ENCODE measurements at regions not wholly inside any gene's neighbourhood (a gene's known extent, or its start where the extent isn't known, plus 50 kb on each side); places are given as distances from the start of the nearest gene placed in this dataset.
"Not testable (repeated sequence)": the region's sequence is repeated elsewhere in the genome, so short reads cannot be mapped to it uniquely, and the experiment has no call there.

- WGBS (ENCODE audit: insufficient coverage), result 80% methylated on average over 3 of the region's 3 CpGs
- Histone ChIP-seq H3K4me3 (ENCODE audit: low read depth, low read length) (no peak overlapping the region), H3K4me1 (ENCODE audit: control insufficient read depth, insufficient read depth, low read length) (no peaks in the 10 kb centered on the region), H3K27me3 (ENCODE audit: control insufficient read depth, insufficient read depth, low read length) (no peaks in the 10 kb centered on the region), H3K36me3 (ENCODE audit: control insufficient read depth, insufficient read depth, low read length) (no peaks in the 10 kb centered on the region), H3K27ac (ENCODE audit: low read depth, low read length) (no peak overlapping the region), H3K9me3 (ENCODE audit: control insufficient read depth, insufficient read depth, low read length) (no peaks in the 10 kb centered on the region)
- DNase-seq (ENCODE audit: low read depth in 4 of 6, low spot score in 6 of 6), result no peak
These were observed 475.8 kb upstream of the JARID2 start for GRCh38 chr6:14770040-14770439.

- 67% methylated on average over 1 of the region's 6 CpGs for WGBS (ENCODE audit: insufficient coverage)
- no peak overlapping the region for H3K4me3 ChIP-seq (ENCODE audit: low read depth, low read length)
- no peaks in the 10 kb centered on the region for H3K9me3 ChIP-seq (ENCODE audit: control insufficient read depth, insufficient read depth, low read length)
- no peaks in the 10 kb centered on the region for H3K36me3 ChIP-seq (ENCODE audit: control insufficient read depth, insufficient read depth, low read length)
- H3K4me1 ChIP-seq (ENCODE audit: control insufficient read depth, insufficient read depth, low read length), result no peaks in the 10 kb centered on the region
- no peak for DNase-seq (ENCODE audit: low read depth in 4 of 6, low spot score in 6 of 6)
- H3K27me3 ChIP-seq (ENCODE audit: control insufficient read depth, insufficient read depth, low read length), result no peaks in the 10 kb centered on the region
- H3K27ac ChIP-seq (ENCODE audit: low read depth, low read length), result no peak overlapping the region
These were observed 475.3 kb upstream of the JARID2 start for GRCh38 chr6:14770572-14770971.

- Histone ChIP-seq H3K4me3 (ENCODE audit: low read depth, low read length) (no peak overlapping the region), H3K9me3 (ENCODE audit: control insufficient read depth, insufficient read depth, low read length) (no peaks in the 10 kb centered on the region), H3K36me3 (ENCODE audit: control insufficient read depth, insufficient read depth, low read length) (no peaks in the 10 kb centered on the region), H3K4me1 (ENCODE audit: control insufficient read depth, insufficient read depth, low read length) (no peaks in the 10 kb centered on the region), H3K27ac (ENCODE audit: low read depth, low read length) (no peak overlapping the region), H3K27me3 (ENCODE audit: control insufficient read depth, insufficient read depth, low read length) (no peaks in the 10 kb centered on the region)
- DNase-seq (ENCODE audit: low read depth in 4 of 6, low spot score in 6 of 6), result no peak
- WGBS (ENCODE audit: insufficient coverage), result 63% methylated on average over 1 of the region's 3 CpGs
These were observed 474.9 kb upstream of the JARID2 start for GRCh38 chr6:14771016-14771415.

- WGBS (ENCODE audit: insufficient coverage), result 91% methylated on average over 6 of the region's 7 CpGs
These were observed 473.7 kb upstream of the JARID2 start for GRCh38 chr6:14772188-14772587.

GRCh38 chr6:14775528-14775927 is 470.3 kb upstream of the JARID2 start:
- DNase-seq (ENCODE audit: low read depth in 4 of 6, low spot score in 6 of 6), result no peak
- Histone ChIP-seq H3K4me3 (ENCODE audit: low read depth, low read length) (no peak overlapping the region), H3K27ac (ENCODE audit: low read depth, low read length) (no peak overlapping the region), H3K27me3 (ENCODE audit: control insufficient read depth, insufficient read depth, low read length) (peaks cover 4% of the 10 kb centered on the region), H3K36me3 (ENCODE audit: control insufficient read depth, insufficient read depth, low read length) (no peaks in the 10 kb centered on the region), H3K9me3 (ENCODE audit: control insufficient read depth, insufficient read depth, low read length) (no peaks in the 10 kb centered on the region), H3K4me1 (ENCODE audit: control insufficient read depth, insufficient read depth, low read length) (peaks cover 2% of the 10 kb centered on the region)
- no CpG with 5 or more reads among the region's 1 CpG for WGBS (ENCODE audit: insufficient coverage)

More at GRCh38 chr6:14772188-14772587, 473.7 kb upstream of the JARID2 start:
- no peak overlapping the region for H3K4me3 ChIP-seq (ENCODE audit: low read depth, low read length)
- H3K9me3 ChIP-seq (ENCODE audit: control insufficient read depth, insufficient read depth, low read length), result no peaks in the 10 kb centered on the region
- no peaks in the 10 kb centered on the region for H3K36me3 ChIP-seq (ENCODE audit: control insufficient read depth, insufficient read depth, low read length)
- H3K27me3 ChIP-seq (ENCODE audit: control insufficient read depth, insufficient read depth, low read length), result no peaks in the 10 kb centered on the region
- H3K4me1 ChIP-seq (ENCODE audit: control insufficient read depth, insufficient read depth, low read length), result no peaks in the 10 kb centered on the region
- no peak for DNase-seq (ENCODE audit: low read depth in 4 of 6, low spot score in 6 of 6)
- H3K27ac ChIP-seq (ENCODE audit: low read depth, low read length), result no peak overlapping the region

- peaks cover 2% of the 10 kb centered on the region for H3K4me1 ChIP-seq (ENCODE audit: control insufficient read depth, insufficient read depth, low read length)
- no CpG with 5 or more reads among the region's 3 CpGs for WGBS (ENCODE audit: insufficient coverage)
- H3K27me3 ChIP-seq (ENCODE audit: control insufficient read depth, insufficient read depth, low read length), result peaks cover 4% of the 10 kb centered on the region
- no peak overlapping the region for H3K27ac ChIP-seq (ENCODE audit: low read depth, low read length)
- no peak for DNase-seq (ENCODE audit: low read depth in 4 of 6, low spot score in 6 of 6)
- no peak overlapping the region for H3K4me3 ChIP-seq (ENCODE audit: low read depth, low read length)
- H3K9me3 ChIP-seq (ENCODE audit: control insufficient read depth, insufficient read depth, low read length), result no peaks in the 10 kb centered on the region
- H3K36me3 ChIP-seq (ENCODE audit: control insufficient read depth, insufficient read depth, low read length), result no peaks in the 10 kb centered on the region
These were observed 469.6 kb upstream of the JARID2 start for GRCh38 chr6:14776307-14776706.

- H3K27me3 ChIP-seq (ENCODE audit: control insufficient read depth, insufficient read depth, low read length), result peaks cover 4% of the 10 kb centered on the region
- WGBS (ENCODE audit: insufficient coverage), result 89% methylated on average over 5 of the region's 12 CpGs
- DNase-seq (ENCODE audit: low read depth in 4 of 6, low spot score in 6 of 6), result no peak
- peaks cover 8% of the 10 kb centered on the region for H3K4me1 ChIP-seq (ENCODE audit: control insufficient read depth, insufficient read depth, low read length)
- no peak overlapping the region for H3K4me3 ChIP-seq (ENCODE audit: low read depth, low read length)
- H3K27ac ChIP-seq (ENCODE audit: low read depth, low read length), result no peak overlapping the region
- no peaks in the 10 kb centered on the region for H3K9me3 ChIP-seq (ENCODE audit: control insufficient read depth, insufficient read depth, low read length)
- no peaks in the 10 kb centered on the region for H3K36me3 ChIP-seq (ENCODE audit: control insufficient read depth, insufficient read depth, low read length)
These were observed 463.9 kb upstream of the JARID2 start for GRCh38 chr6:14781772-14782525.

GRCh38 chr6:14782921-14783464 is 462.9 kb upstream of the JARID2 start:
- H3K27ac ChIP-seq (ENCODE audit: low read depth, low read length); H3K4me3 ChIP-seq (ENCODE audit: low read depth, low read length); H3K36me3 ChIP-seq (ENCODE audit: control insufficient read depth, insufficient read depth, low read length); H3K9me3 ChIP-seq (ENCODE audit: control insufficient read depth, insufficient read depth, low read length); H3K4me1 ChIP-seq (ENCODE audit: control insufficient read depth, insufficient read depth, low read length); DNase-seq (ENCODE audit: low read depth in 4 of 6, low spot score in 6 of 6); H3K27me3 ChIP-seq (ENCODE audit: control insufficient read depth, insufficient read depth, low read length): not testable (repeated sequence)
- 98% methylated on average over 9 of the region's 10 CpGs for WGBS (ENCODE audit: insufficient coverage)

- WGBS (ENCODE audit: insufficient coverage), result 95% methylated on average over 35 of the region's 35 CpGs
- no peak for DNase-seq (ENCODE audit: low read depth in 4 of 6, low spot score in 6 of 6)
- H3K27ac ChIP-seq (ENCODE audit: low read depth, low read length), result no peak overlapping the region
- no peaks in the 10 kb centered on the region for H3K9me3 ChIP-seq (ENCODE audit: control insufficient read depth, insufficient read depth, low read length)
- peaks cover under 1% of the 10 kb centered on the region for H3K27me3 ChIP-seq (ENCODE audit: control insufficient read depth, insufficient read depth, low read length)
- H3K4me3 ChIP-seq (ENCODE audit: low read depth, low read length), result no peak overlapping the region
- peaks cover 6% of the 10 kb centered on the region for H3K4me1 ChIP-seq (ENCODE audit: control insufficient read depth, insufficient read depth, low read length)
- H3K36me3 ChIP-seq (ENCODE audit: control insufficient read depth, insufficient read depth, low read length), result no peaks in the 10 kb centered on the region
These were observed 462.3 kb upstream of the JARID2 start for GRCh38 chr6:14783594-14783993.
